ENCODE measurements at regions not wholly inside any gene's neighbourhood (a gene's known extent, or its start where the extent isn't known, plus 50 kb on each side); places are given as distances from the start of the nearest gene placed in this dataset.
"Not testable (repeated sequence)": the region's sequence is repeated elsewhere in the genome, so short reads cannot be mapped to it uniquely, and the experiment has no call there.

- Histone ChIP-seq H3K27ac (no peak overlapping the region), H3K27me3 (no peaks in the 10 kb centered on the region), H3K9me3 (no peaks in the 10 kb centered on the region), H3K4me1 (no peaks in the 10 kb centered on the region), H3K36me3 (no peaks in the 10 kb centered on the region), H3K4me3 (no peak overlapping the region)
- intact Hi-C loops (cut with DNase I): no loop called here
- WGBS, 2 donors: 61 to 79% methylated on average over 2 of the region's 2 CpGs
- TF ChIP-seq, protein P1, sequence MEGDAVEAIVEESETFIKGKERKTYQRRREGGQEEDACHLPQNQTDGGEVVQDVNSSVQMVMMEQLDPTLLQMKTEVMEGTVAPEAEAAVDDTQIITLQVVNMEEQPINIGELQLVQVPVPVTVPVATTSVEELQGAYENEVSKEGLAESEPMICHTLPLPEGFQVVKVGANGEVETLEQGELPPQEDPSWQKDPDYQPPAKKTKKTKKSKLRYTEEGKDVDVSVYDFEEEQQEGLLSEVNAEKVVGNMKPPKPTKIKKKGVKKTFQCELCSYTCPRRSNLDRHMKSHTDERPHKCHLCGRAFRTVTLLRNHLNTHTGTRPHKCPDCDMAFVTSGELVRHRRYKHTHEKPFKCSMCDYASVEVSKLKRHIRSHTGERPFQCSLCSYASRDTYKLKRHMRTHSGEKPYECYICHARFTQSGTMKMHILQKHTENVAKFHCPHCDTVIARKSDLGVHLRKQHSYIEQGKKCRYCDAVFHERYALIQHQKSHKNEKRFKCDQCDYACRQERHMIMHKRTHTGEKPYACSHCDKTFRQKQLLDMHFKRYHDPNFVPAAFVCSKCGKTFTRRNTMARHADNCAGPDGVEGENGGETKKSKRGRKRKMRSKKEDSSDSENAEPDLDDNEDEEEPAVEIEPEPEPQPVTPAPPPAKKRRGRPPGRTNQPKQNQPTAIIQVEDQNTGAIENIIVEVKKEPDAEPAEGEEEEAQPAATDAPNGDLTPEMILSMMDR (IDR thresholded peaks at IDR 0.05): no peak
- no peak for TF ChIP-seq POLR2A (IDR thresholded peaks at IDR 0.05)
- DNase-seq: no peak
Observed at GRCh38 chrX:140132937-140133336, 167.6 kb upstream of the CXorf66 start.

- no peak for TF ChIP-seq POLR2A (IDR thresholded peaks at IDR 0.05)
- TF ChIP-seq, protein P1 (IDR thresholded peaks at IDR 0.05): peak in 1 of 6 experiments; percentile 7
- Histone ChIP-seq H3K27ac (no peak overlapping the region), H3K27me3 (no peaks in the 10 kb centered on the region), H3K36me3 (no peaks in the 10 kb centered on the region), H3K4me3 (no peak overlapping the region), H3K4me1 (no peaks in the 10 kb centered on the region), H3K9me3 (peaks cover 0 to 4% (median 0%) of the 10 kb centered on the region in 3 donors)
- intact Hi-C loops (cut with DNase I): no loop called here
- no peak for DNase-seq
- 25 to 32% methylated on average over 2 to 3 of the region's 3 CpGs for WGBS, 2 donors
Observed at GRCh38 chrX:140123446-140123845, 158.1 kb upstream of the CXorf66 start.

DNA sequence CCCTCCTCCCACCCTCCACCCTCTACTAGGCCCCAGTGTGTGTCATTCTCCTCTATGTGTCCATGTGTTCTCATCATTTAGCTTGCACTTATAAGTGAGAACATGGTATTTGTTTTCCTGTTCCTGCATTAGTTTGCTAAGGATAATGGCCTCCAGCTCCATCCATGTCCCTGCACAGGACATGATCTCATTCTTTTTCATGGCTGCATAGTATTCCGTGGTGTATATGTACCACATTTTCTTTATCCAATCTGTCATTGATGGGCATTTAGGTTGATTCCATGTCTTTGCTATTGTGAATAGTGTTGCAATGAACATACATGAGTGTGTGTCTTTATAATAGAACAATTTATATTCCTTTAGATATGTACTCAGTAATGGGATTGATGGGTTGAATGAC, 148.7 kb upstream of the CXorf66 start:
- 87 to 92% methylated on average over 1 of the region's 1 CpG for WGBS, 2 donors
- intact Hi-C loops (cut with DNase I); H3K4me1 ChIP-seq; H3K27me3 ChIP-seq; H3K4me3 ChIP-seq; DNase-seq; H3K9me3 ChIP-seq; H3K27ac ChIP-seq; H3K36me3 ChIP-seq: not testable (repeated sequence)

DNA sequence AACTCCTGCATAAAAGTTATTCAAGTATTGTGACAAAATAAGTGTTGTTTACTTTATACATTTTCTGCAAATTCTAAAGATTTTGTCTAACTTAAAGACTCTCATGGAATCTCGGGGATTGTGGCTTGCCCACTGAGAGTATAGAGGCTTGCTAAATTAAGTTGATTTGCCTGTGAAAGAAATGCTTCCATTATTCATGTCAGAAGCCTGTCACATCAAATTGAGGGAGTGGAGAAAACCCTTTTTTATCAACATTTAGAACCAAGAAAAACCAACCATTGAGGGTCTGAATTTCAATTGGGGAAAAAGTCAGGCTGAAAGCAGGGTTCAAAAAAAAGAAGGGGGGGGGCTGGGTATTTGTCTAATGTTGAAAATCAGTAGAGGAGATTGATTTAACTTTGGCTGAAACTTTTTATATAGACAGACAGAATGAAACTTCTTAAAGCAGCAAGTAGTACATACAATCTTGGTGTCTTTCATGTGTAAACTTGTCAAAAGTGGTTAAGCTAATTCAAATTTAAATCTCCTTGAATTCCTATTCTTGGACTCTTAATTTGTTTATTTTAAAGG, 144.8 kb upstream of the CXorf66 start:
- no peak for TF ChIP-seq POLR2A (IDR thresholded peaks at IDR 0.05)
- TF ChIP-seq, protein P1 (IDR thresholded peaks at IDR 0.05): no peak
- no peak overlapping the region for H3K4me3 ChIP-seq
- WGBS, 2 donors: 11 to 50% methylated on average over 1 of the region's 1 CpG
- no peak for DNase-seq
- no peaks in the 10 kb centered on the region for H3K9me3 ChIP-seq
- intact Hi-C loops (cut with DNase I): no loop called here
- H3K4me1 ChIP-seq: no peaks in the 10 kb centered on the region
- H3K27me3 ChIP-seq: no peaks in the 10 kb centered on the region
- no peak overlapping the region for H3K27ac ChIP-seq
- H3K36me3 ChIP-seq: no peaks in the 10 kb centered on the region

DNA sequence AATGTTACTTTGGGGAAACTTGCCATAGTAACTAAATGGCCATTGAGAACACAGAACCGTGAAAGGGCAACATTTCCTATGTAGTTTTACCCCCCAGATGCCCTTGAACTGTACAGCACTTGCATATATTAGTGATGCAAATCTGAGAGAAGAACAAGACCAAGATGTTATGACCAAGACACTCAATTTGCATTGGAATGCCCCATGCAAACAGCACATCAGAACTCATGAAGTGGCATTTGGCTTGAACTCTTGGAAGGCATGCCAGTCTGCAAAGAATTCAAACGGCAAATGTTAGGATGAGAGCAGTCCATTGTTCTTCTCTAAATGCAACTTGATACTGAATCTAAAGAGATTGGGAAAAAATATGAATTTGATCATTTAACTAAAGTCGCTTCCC, 139.4 kb upstream of the CXorf66 start:
- Histone ChIP-seq H3K4me1 (no peaks in the 10 kb centered on the region), H3K27ac (no peak overlapping the region), H3K9me3 (no peaks in the 10 kb centered on the region), H3K36me3 (no peaks in the 10 kb centered on the region), H3K27me3 (no peaks in the 10 kb centered on the region), H3K4me3 (no peak overlapping the region)
- no peak for DNase-seq
- intact Hi-C loops (cut with DNase I): no loop called here
- TF ChIP-seq, protein P1 (IDR thresholded peaks at IDR 0.05): no peak
- TF ChIP-seq POLR2A (IDR thresholded peaks at IDR 0.05): no peak
- 40 to 63% methylated on average over 3 of the region's 3 CpGs for WGBS, 2 donors

GRCh38 chrX:140099221-140099620, 133.9 kb upstream of the CXorf66 start:
- DNase-seq: no peak
- Histone ChIP-seq H3K27me3 (no peaks in the 10 kb centered on the region), H3K36me3 (no peaks in the 10 kb centered on the region), H3K9me3 (no peaks in the 10 kb centered on the region), H3K4me1 (no peaks in the 10 kb centered on the region), H3K27ac (no peak overlapping the region), H3K4me3 (no peak overlapping the region)
- no peak for TF ChIP-seq POLR2A (IDR thresholded peaks at IDR 0.05)
- TF ChIP-seq, protein P1 (IDR thresholded peaks at IDR 0.05): no peak
- intact Hi-C loops (cut with DNase I): no loop called here
- 15% methylated on average over 4 of the region's 4 CpGs for WGBS, 2 donors

All from esophagus squamous epithelium (tissue), 5 donors.